Activated naive CD4-positive, alpha-beta T cell (primary cell): ENCODE measurements at regions not wholly inside any gene's neighbourhood (a gene's known extent, or its start where the extent isn't known, plus 50 kb on each side); places are given as distances from the start of the nearest gene placed in this dataset.
"Not testable (repeated sequence)": the region's sequence is repeated elsewhere in the genome, so short reads cannot be mapped to it uniquely, and the experiment has no call there.

Source experiments
- DNase-seq, 4 experiments: peaks; one replicate each; lab custom pipeline; 2025; lab: John Stamatoyannopoulos, UW

DNA sequence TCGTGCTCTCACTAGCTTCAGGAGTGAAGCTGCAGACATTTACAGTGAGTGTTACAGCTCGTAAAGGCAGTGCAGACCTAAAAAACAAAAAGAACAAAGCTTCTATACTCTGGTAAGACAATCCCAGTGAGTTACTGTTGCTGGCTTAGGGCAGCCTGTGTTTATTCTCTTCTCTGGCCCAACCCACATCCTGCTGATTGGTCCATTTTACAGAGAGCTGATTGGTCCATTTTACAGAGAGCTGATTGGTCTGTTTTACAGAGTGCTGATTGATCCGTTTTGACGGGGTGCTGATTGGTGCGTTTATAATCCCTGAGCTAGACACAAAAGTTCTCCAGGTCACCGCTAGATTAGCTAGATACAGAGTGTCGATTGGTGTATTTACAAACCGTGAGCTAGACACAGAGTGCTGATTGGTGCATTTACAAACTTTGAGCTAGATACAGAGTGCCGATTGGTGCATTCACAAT, 158.0 kb downstream of the KLRB1 start:
- not testable (repeated sequence) for DNase-seq

DNA sequence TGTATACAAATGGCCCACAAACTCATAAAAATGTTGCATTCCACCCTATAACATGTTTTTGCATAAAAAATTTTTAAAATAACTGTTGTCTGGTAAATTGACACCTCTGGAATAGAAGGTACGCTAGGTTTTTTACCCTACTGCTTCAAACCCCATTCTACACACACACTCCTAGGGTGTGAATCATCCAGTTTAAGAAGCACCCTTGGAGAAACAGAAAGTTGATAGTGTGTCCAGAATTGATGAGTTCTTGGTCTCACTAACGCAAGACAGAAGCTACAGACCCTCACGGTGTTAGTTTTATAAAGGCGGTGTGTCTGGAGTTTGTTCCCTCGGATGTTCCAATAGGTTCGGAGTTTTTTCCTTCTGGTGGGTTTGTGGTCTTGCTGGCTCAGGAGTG, 158.5 kb downstream of the KLRB1 start:
- no peak for DNase-seq

GRCh38 chr12:9448648-9449047, 159.1 kb downstream of the KLRB1 start:
- not testable (repeated sequence) for DNase-seq

DNA sequence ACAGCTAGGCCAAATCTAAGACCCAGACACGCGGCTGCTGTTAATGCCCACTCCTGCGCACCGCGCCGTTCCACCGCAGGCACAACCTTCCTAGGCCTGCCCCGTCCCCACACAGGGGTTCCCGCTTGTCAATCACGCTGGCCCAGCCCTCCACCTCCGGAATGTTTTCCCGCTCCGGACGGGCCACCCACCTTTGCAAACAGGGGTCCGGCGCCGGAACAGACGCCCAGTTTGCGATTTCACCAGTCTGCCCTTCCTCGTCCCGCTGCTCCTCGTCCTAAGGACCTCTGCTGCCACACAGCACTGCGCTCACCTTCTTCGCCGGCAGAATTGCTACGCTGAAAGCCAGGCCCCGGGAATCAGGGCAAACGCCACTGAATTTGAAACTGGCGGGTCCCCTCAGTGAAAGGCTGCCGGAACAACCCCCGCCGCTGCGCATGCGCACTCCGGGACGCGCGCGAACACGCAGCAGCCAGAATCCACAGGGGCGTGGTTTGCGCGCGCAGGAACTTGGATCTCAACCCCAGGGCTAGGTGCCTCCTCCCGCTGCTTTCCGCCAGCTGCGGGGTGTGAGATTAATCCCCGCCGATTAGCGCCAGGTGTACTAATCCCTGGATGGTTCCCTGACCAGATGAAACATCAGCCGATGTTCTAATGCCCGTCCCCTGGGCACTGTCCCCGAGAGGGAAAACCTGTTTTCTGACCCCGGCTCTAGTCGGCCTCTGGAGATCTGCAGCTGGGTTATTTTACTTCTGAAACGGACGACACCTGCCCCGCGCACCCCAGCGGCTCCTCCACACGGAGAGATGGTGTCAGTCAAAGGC, 159.7 kb downstream of the KLRB1 start:
- peak; percentile 67 to 87 (median 80) for DNase-seq

GRCh38 chr12:9446883-9447761, 160.6 kb downstream of the KLRB1 start:
- DNase-seq = not testable (repeated sequence)

DNA sequence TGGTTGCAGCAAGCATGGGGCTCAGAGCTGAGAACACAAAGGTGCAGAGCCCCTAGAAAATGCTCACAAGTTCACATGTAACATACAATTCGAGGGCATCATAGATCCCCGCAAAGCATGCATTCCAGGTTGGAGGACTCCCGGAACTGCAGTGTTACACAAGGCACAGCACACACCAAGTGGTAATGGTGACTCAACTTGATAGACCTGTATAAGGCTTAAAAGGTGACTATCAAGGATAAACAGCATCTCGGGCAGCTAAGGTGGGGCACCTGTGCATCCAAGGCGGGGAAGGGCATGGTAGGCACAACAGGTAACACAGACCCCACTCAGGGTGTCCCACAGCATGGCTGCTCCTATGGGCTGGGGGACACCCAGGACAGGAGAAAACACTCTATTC, 167.3 kb downstream of the KLRB1 start:
- not testable (repeated sequence) for DNase-seq

- DNase-seq = not testable (repeated sequence)
Measured at GRCh38 chr12:9435682-9436081, 172.0 kb downstream of the KLRB1 start.

GRCh38 chr12:9430385-9430784, 177.3 kb downstream of the KLRB1 start:
- DNase-seq = not testable (repeated sequence)

DNA sequence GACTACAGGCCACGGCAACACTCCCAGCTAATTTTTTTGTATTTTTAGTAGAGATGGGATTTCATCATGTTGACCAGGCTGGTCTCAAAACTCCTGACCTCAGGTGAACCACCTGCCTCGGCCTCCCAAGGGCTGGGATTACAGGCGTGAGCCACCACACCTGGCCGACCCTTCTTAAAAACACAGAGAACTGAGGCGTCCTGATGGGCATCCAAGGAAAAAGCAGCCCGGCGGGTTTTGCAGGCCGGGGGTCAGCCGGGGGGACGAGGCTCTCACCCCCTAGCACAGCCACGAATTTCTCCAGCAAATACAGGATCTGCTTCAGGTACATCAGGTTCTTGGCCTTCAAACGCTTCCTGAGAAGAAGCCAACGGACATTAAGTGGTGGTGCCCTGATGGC, 178.9 kb downstream of the KLRB1 start:
- not testable (repeated sequence) for DNase-seq

DNA sequence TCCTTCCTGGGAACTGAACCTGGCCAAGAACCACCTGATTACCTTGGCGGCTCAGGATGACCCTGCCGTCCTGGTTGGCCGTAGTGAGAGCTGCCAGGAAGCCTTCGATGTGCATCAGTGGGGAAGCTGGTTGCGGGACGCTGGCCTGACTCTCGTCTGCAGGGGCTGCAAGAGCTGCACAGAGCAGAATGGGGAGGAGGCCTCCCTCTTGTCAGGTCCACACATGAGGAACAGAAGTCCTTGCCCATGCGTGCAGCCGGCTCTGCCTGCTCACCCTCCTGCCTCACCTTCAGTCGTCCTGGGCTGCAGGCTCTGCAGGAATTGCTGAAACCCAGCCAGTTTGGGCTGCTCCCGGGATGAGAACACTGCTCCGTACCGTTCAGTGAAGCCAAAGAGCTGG, 182.3 kb downstream of the KLRB1 start:
- not testable (repeated sequence) for DNase-seq

DNA sequence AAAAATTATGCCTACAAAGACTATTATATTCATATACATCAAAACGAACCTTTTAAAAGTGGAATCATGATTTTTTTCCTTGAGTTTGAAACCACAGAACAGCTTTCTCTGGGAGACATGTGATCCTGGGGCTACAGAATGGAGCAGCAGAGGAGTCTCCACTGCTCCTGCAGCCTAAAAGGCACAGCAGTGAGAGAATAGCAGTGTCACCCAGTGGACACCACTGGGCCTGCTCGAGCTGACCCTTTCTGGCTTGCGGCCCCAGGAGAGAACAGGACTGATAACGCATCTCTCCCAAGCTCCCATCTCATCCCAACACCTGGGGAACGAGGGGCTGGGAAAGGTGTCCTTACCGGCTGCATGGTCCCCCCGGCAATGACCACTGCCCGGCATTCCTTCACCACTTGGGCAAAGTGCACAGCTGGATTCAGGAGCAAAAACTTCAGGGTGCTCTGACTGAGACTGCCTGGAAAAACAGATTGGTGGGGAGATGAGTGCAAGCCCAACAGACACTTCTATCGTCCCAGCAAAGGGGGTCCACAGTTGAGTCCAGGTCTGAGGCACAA, 183.5 kb downstream of the KLRB1 start:
- not testable (repeated sequence) for DNase-seq

GRCh38 chr12:9422689-9423088, 185.0 kb downstream of the KLRB1 start:
- not testable (repeated sequence) for DNase-seq

- DNase-seq = not testable (repeated sequence)
Measured at GRCh38 chr12:9421520-9422086, 186.1 kb downstream of the KLRB1 start.

DNA sequence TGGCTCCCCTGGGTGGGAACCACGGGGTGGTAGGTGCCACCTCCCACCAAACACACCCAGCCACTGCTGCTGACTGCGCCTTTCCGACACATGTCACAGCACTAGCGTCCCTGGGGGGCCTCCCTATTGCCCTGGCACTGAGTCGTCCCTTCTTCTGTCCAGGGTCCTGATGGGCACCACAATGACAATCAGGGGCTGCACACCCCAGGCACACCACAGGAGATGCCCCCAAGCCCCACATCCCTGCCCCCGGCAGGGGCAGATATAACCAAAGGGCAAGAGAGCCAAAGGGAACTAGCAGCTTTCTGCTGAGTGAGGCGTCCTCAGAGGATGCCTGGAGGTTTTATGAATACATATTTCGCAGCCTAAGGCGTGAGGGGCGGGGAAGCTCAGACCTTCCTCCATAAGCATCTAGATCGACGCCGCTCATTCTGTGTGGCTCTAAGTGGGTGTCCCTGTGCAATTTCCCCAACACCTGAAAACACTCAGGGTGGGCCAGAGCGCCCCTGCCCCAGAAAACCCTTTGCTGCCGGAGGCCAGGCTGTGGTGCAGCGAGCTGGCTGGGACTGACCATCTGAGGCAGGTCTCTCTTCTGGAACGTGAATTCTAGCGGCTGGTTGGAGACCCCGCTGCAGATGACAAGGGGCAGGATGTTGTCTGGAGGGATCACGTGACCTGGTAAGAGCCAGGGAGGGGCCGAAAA, 186.7 kb downstream of the KLRB1 start:
- DNase-seq = not testable (repeated sequence)

DNA sequence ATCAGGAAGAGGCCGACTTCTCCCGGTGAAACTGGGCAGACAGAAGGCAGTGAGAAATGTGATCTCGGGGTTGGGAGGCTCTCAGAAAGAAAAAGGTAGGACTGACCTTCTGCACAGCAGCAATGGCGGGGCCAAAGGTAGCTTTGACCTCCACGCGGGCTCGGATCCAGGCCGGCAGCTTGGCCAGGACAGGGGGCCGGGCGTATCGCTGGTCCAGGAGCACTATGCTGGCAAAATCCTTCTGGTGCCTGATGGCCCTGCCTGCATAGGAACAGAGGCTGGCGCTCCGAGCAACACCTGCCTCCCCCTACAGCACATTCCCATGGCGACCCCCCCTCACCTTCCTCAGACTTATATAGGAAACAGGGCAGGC, 189.1 kb downstream of the KLRB1 start:
- not testable (repeated sequence) for DNase-seq

DNA sequence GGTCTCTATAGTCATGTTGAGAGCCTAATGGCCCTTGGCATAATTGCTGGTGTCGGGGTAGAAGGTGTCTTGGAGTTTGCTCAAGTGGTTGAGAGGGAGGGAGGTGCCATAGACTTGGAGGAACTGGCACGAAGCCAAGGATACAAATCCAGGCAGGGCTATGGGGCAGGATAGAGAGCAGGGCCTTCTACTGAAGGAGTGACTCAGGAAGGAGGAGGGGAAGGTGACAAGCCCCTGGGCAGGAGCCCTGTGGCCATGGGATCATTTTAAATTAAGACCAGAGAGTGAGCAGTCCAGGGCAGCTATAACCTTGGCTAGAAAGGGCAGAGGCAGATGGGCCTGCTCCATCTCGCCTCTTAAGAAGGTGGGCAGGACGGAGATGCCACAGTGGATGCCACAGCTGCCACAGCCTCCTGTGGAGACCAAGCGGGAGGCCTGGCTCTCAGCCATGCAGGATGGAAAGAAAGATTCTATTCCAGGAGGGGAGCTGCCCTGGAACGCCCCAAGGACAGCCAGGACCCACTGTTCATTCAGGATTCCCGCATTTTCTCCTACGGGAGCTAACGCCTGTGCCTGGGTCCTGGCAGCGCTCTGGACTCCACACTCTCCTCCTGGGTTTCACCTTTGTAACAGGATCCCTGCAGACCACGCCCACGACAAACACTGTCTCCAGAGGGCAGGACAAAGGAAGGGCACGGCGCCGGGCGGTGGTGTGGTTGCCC, 189.6 kb downstream of the KLRB1 start:
- not testable (repeated sequence) for DNase-seq

DNA sequence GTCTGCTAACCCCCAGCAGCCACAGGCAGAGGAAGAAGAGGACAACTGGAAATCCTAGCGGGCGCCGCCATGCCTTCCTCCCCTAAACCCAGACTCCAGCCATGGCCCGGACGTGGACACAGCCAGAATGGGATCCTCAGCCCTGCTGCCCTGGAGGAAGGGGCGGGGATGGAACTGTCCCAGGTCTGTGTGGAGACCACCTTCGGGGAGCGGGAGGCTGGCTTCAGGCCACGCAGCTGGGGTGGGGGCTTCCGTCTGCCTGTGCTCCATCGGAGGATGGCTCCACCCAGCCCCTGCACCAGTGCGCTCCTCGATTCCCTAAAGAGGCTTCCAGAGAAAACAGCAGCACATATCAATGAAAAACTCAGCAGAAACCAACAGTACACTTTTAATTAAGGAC, 190.4 kb downstream of the KLRB1 start:
- not testable (repeated sequence) for DNase-seq

DNA sequence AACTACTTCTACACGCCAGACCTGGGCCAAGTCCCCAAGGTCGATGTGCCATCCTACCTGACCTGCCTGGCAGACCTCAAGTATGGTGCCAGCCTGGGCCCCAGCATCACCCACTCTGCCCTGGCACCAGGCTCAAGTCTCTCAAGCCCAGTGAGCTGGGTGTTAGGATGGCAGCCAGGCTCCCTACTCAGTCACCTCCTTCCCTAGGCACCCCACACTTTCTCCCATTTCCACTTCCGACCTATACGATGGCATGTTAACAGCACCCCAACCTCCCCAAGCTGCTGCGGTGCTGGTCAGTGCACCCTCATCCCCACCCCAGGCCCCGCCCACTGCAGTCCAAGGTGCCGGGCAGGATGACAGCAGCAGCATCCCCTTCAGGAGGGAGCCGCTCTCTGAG, 191.4 kb downstream of the KLRB1 start:
- DNase-seq = not testable (repeated sequence)

DNA sequence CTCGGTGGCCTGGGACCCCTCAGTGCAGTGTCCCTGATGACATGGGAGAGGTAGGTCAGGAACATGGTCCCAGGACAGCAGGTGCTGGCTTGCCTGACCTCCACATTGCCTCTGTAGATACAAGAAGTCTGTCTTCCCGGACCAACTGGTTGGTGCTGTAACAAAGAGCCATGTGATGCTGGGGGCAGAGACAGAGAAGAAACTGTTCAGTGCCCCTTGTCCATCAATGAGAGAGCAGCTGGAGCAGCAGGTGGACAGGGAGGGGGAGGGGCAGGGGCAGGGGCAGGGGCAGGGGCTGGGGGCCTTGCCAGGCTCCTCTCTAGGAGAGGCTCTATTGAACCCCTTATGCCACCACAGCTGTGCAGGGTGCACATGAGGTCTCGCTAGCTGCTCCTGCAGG, 191.8 kb downstream of the KLRB1 start:
- not testable (repeated sequence) for DNase-seq

DNA sequence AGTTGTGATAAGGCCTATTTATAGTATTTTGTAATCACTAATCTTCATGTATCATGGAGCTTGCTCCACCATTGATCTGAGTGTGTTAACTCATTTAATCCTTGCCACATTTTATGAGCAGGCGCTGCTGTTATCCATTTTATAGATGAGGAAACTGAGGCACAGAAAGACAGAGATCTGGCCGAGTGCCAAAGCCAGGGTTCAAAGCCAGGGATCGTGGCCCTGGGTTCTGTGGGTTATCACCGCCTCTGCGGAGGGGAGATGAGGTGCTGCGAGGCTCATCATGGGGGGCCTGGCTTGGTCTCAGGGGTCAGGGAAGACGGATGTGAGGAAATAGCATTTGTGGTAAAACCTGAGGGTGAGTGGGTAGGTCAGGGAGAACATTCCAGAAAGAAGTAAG, 193.9 kb downstream of the KLRB1 start:
- DNase-seq = not testable (repeated sequence)

GRCh38 chr12:9412459-9412858, 195.3 kb downstream of the KLRB1 start:
- not testable (repeated sequence) for DNase-seq
